ENCODE measurements at regions not wholly inside any gene's neighbourhood (a gene's known extent, or its start where the extent isn't known, plus 50 kb on each side); places are given as distances from the start of the nearest gene placed in this dataset.

GRCh38 chr17:79220201-79220712 is 145.6 kb downstream of the ENGASE start:
- no peak for DNase-seq
- H3K9me3 ChIP-seq (ENCODE audit: insufficient read depth, low read depth): no peaks in the 10 kb centered on the region
- ChIA-PET CTCF (no interaction called here), POLR2A (ENCODE audit: unreplicated experiment) (no interaction called here)
- H3K27me3 ChIP-seq (ENCODE audit: insufficient read depth, low read depth): peaks cover 89% of the 10 kb centered on the region
- BruUV-seq (replicated peaks): no TSS peak
- no peak overlapping the region for H3K27ac ChIP-seq
- H3K4me2 ChIP-seq: no peak overlapping the region
- no peak overlapping the region for H2AFZ ChIP-seq
- H3K4me1 ChIP-seq (replicated peaks; ENCODE audit: insufficient read depth): no peaks in the 10 kb centered on the region
- H3K9me2 ChIP-seq (ENCODE audit: insufficient read depth): no peaks in the 10 kb centered on the region
- no peaks in the 10 kb centered on the region for H3F3A ChIP-seq (ENCODE audit: insufficient read depth, low read depth)
- H3K79me2 ChIP-seq (ENCODE audit: low read depth): no peaks in the 10 kb centered on the region
- no peak overlapping the region for H3K4me3 ChIP-seq
- intact Hi-C loops (cut with micrococcal nuclease; ENCODE audit: unreplicated experiment): no loop called here
- H4K20me1 ChIP-seq (ENCODE audit: insufficient read depth): no peaks in the 10 kb centered on the region; the same call in 1 of the 2 replicates
- TF ChIP-seq CTCF (conservative IDR thresholded peaks at IDR 0.05) (no peak), EZH2 (IDR thresholded peaks at IDR 0.05; ENCODE audit: low read depth) (no peak)
- no peaks in the 10 kb centered on the region for H3K36me3 ChIP-seq (ENCODE audit: low read depth)

GRCh38 chr17:79219208-79219935 is 144.7 kb downstream of the ENGASE start:
- H2AFZ ChIP-seq: no peak overlapping the region
- DNase-seq: no peak
- TF ChIP-seq CTCF (conservative IDR thresholded peaks at IDR 0.05): no peak
- no peak for TF ChIP-seq EZH2 (IDR thresholded peaks at IDR 0.05; ENCODE audit: low read depth)
- H3K4me1 ChIP-seq (replicated peaks; ENCODE audit: insufficient read depth): no peaks in the 10 kb centered on the region
- no peak overlapping the region for H3K4me3 ChIP-seq
- no peaks in the 10 kb centered on the region for H3K79me2 ChIP-seq (ENCODE audit: low read depth)
- intact Hi-C loops (cut with micrococcal nuclease; ENCODE audit: unreplicated experiment): no loop called here
- ChIA-PET CTCF (no interaction called here), POLR2A (ENCODE audit: unreplicated experiment) (no interaction called here)
- no peaks in the 10 kb centered on the region for H3F3A ChIP-seq (ENCODE audit: insufficient read depth, low read depth)
- no TSS peak for BruUV-seq (replicated peaks)
- H4K20me1 ChIP-seq (ENCODE audit: insufficient read depth): no peaks in the 10 kb centered on the region; the same call in 1 of the 2 replicates
- peaks cover 90% of the 10 kb centered on the region for H3K27me3 ChIP-seq (ENCODE audit: insufficient read depth, low read depth)
- no peaks in the 10 kb centered on the region for H3K9me2 ChIP-seq (ENCODE audit: insufficient read depth)
- no peak overlapping the region for H3K27ac ChIP-seq
- no peak overlapping the region for H3K4me2 ChIP-seq
- H3K36me3 ChIP-seq (ENCODE audit: low read depth): no peaks in the 10 kb centered on the region
- H3K9me3 ChIP-seq (ENCODE audit: insufficient read depth, low read depth): no peaks in the 10 kb centered on the region

GRCh38 chr17:79218825-79219200 is 144.2 kb downstream of the ENGASE start:
- ChIA-PET POLR2A (ENCODE audit: unreplicated experiment) (no interaction called here), CTCF (no interaction called here)
- no peaks in the 10 kb centered on the region for H3K9me3 ChIP-seq (ENCODE audit: insufficient read depth, low read depth)

More at GRCh38 chr17:79218825-79219200, 144.2 kb downstream of the ENGASE start:
- no peak for TF ChIP-seq CTCF (conservative IDR thresholded peaks at IDR 0.05)
- TF ChIP-seq EZH2 (IDR thresholded peaks at IDR 0.05; ENCODE audit: low read depth): no peak
- no peak for DNase-seq
- Histone ChIP-seq H3K4me1 (replicated peaks; ENCODE audit: insufficient read depth) (no peaks in the 10 kb centered on the region), H2AFZ (no peak overlapping the region), H3K79me2 (ENCODE audit: low read depth) (no peaks in the 10 kb centered on the region), H3K9me2 (ENCODE audit: insufficient read depth) (no peaks in the 10 kb centered on the region), H3F3A (ENCODE audit: insufficient read depth, low read depth) (no peaks in the 10 kb centered on the region), H4K20me1 (ENCODE audit: insufficient read depth) (no peaks in the 10 kb centered on the region; the same call in 1 of the 2 replicates), H3K4me2 (no peak overlapping the region), H3K36me3 (ENCODE audit: low read depth) (no peaks in the 10 kb centered on the region), H3K27me3 (ENCODE audit: insufficient read depth, low read depth) (peaks cover 89% of the 10 kb centered on the region), H3K4me3 (no peak overlapping the region), H3K27ac (no peak overlapping the region)
- intact Hi-C loops (cut with micrococcal nuclease; ENCODE audit: unreplicated experiment): no loop called here
- no TSS peak for BruUV-seq (replicated peaks)
